ENCODE measurements at regions not wholly inside any gene's neighbourhood (a gene's known extent, or its start where the extent isn't known, plus 50 kb on each side); places are given as distances from the start of the nearest gene placed in this dataset.

- Histone ChIP-seq H3K36me3 (ENCODE audit: insufficient read depth, low read length) (no peaks in the 10 kb centered on the region), H3K9ac (ENCODE audit: low read length) (no peak overlapping the region)
- no peak for TF ChIP-seq SMC3 (conservative IDR thresholded peaks at IDR 0.05; ENCODE audit: poor library complexity)
Observed at GRCh38 chr11:71341173-71341572, 88.8 kb upstream of the SHANK2 start.

GRCh38 chr11:71340086-71340606, 87.8 kb upstream of the SHANK2 start:
- H3K9me2 ChIP-seq (ENCODE audit: insufficient read depth, low read length): no peaks in the 10 kb centered on the region
- H3K36me3 ChIP-seq (ENCODE audit: insufficient read depth, low read length): no peaks in the 10 kb centered on the region
- no peaks in the 10 kb centered on the region for H3F3A ChIP-seq (ENCODE audit: insufficient read depth, low read length, poor library complexity, severe bottlenecking)
- H3K79me2 ChIP-seq (replicated peaks; ENCODE audit: insufficient read depth, low read length): no peaks in the 10 kb centered on the region
- no peak for TF ChIP-seq POLR2AphosphoS5 (IDR thresholded peaks at IDR 0.05)
- no peak for TF ChIP-seq RAD21 (conservative IDR thresholded peaks at IDR 0.05)
- TF ChIP-seq MXI1 (conservative IDR thresholded peaks at IDR 0.05; ENCODE audit: poor library complexity, severe bottlenecking): no peak
- no peak for TF ChIP-seq EP300 (conservative IDR thresholded peaks at IDR 0.05; ENCODE audit: poor library complexity, severe bottlenecking)
- TF ChIP-seq TAF1 (IDR thresholded peaks at IDR 0.05; ENCODE audit: low read depth): no peak
- no peak for TF ChIP-seq EZH2 (IDR thresholded peaks at IDR 0.05; ENCODE audit: borderline replicate concordance, insufficient read depth, low read length, poor library complexity, severe bottlenecking)
- TF ChIP-seq CTCF (IDR thresholded peaks at IDR 0.05; ENCODE audit: poor library complexity, severe bottlenecking): no peak
- TF ChIP-seq REST (IDR thresholded peaks at IDR 0.05; ENCODE audit: borderline replicate concordance): no peak
- no peak for TF ChIP-seq SMC3 (conservative IDR thresholded peaks at IDR 0.05; ENCODE audit: poor library complexity)
- no peak overlapping the region for H3K4me3 ChIP-seq (ENCODE audit: low read length)
- H3K9me3 ChIP-seq (ENCODE audit: low read length): no peaks in the 10 kb centered on the region
- H3K4me2 ChIP-seq (ENCODE audit: low read length): no peak overlapping the region
- no peak overlapping the region for H3K9ac ChIP-seq (ENCODE audit: low read length)
- no peaks in the 10 kb centered on the region for H4K20me1 ChIP-seq (ENCODE audit: insufficient read depth)
- H2AFZ ChIP-seq (ENCODE audit: low read depth, low read length): no peak overlapping the region
- no peak overlapping the region for H3K27ac ChIP-seq (ENCODE audit: low read length)
- H3K27me3 ChIP-seq (ENCODE audit: insufficient read depth, low read depth, low read length): no peaks in the 10 kb centered on the region

More at GRCh38 chr11:71341173-71341572, 88.8 kb upstream of the SHANK2 start:
- Histone ChIP-seq H2AFZ (ENCODE audit: low read depth, low read length) (no peak overlapping the region), H3K9me2 (ENCODE audit: insufficient read depth, low read length) (no peaks in the 10 kb centered on the region), H3K27me3 (ENCODE audit: insufficient read depth, low read depth, low read length) (no peaks in the 10 kb centered on the region), H3K9me3 (ENCODE audit: low read length) (no peaks in the 10 kb centered on the region), H3F3A (ENCODE audit: insufficient read depth, low read length, poor library complexity, severe bottlenecking) (no peaks in the 10 kb centered on the region), H3K27ac (ENCODE audit: low read length) (no peak overlapping the region), H3K4me2 (ENCODE audit: low read length) (no peak overlapping the region), H4K20me1 (ENCODE audit: insufficient read depth) (no peaks in the 10 kb centered on the region), H3K4me3 (ENCODE audit: low read length) (no peak overlapping the region), H3K79me2 (replicated peaks; ENCODE audit: insufficient read depth, low read length) (no peaks in the 10 kb centered on the region)
